ENCODE measurements at regions not wholly inside any gene's neighbourhood (a gene's known extent, or its start where the extent isn't known, plus 50 kb on each side); places are given as distances from the start of the nearest gene placed in this dataset.

DNA sequence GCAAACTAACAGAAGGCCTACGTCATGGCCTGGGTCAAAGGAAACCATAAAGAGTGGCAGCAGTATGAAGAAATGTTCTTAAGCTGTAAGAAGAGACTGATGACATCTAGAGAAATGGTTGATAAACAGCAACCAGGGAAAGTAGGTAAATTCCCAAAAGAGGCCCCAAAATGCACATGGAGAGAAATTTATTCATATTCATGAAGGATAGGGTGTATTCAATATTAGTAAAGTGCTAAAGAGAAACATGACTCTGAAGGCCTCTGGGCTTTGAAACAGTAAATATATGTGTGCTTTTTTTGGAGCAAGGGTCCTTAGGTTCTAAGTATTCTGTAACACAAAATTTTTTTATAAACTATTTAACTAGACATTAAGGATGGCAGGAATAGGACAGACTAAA lies 149.7 kb upstream of the GRIA1 start:
- Histone ChIP-seq H3K27me3 (no peaks in the 10 kb centered on the region), H3K27ac (no peak overlapping the region), H3K9me3 (no peaks in the 10 kb centered on the region), H3K4me1 (no peaks in the 10 kb centered on the region), H3K4me3 (no peak overlapping the region), H3K36me3 (no peaks in the 10 kb centered on the region)
- TF ChIP-seq POLR2A (IDR thresholded peaks at IDR 0.05) (no peak), CTCF (IDR thresholded peaks at IDR 0.05) (no peak)
- no peak for DNase-seq
- intact Hi-C loops (cut with DNase I), result no loop called here
- 41% methylated on average over 1 of the region's 1 CpG for WGBS (ENCODE audit: insufficient coverage, low coverage, low lambda C conversion rate, missing lambda C conversion rate)
- no peak for ATAC-seq

- no peak overlapping the region for H3K4me3 ChIP-seq
- ATAC-seq (no peak), DNase-seq (no peak)
- no peaks in the 10 kb centered on the region for H3K27me3 ChIP-seq
- no peaks in the 10 kb centered on the region for H3K9me3 ChIP-seq
- TF ChIP-seq CTCF (IDR thresholded peaks at IDR 0.05) (no peak), POLR2A (IDR thresholded peaks at IDR 0.05) (no peak)
- intact Hi-C loops (cut with DNase I), result no loop called here
- H3K4me1 ChIP-seq, result no peaks in the 10 kb centered on the region
- WGBS (ENCODE audit: insufficient coverage, low coverage, low lambda C conversion rate, missing lambda C conversion rate), result 50% methylated on average over 1 of the region's 1 CpG
- no peaks in the 10 kb centered on the region for H3K36me3 ChIP-seq
- no peak overlapping the region for H3K27ac ChIP-seq
These were observed 148.0 kb upstream of the GRIA1 start for GRCh38 chr5:153342487-153342886.

GRCh38 chr5:153347611-153348010 lies 142.9 kb upstream of the GRIA1 start:
- no peaks in the 10 kb centered on the region for H3K27me3 ChIP-seq
- intact Hi-C loops (cut with DNase I), result no loop called here
- ATAC-seq (peak in 1 of 4 donors; percentile 19), DNase-seq (no peak)
- no peaks in the 10 kb centered on the region for H3K36me3 ChIP-seq
- H3K4me3 ChIP-seq, result no peak overlapping the region
- no peaks in the 10 kb centered on the region for H3K4me1 ChIP-seq
- no peak overlapping the region for H3K27ac ChIP-seq
- TF ChIP-seq POLR2A (IDR thresholded peaks at IDR 0.05), result no peak
- TF ChIP-seq CTCF (IDR thresholded peaks at IDR 0.05), result no peak
- no peaks in the 10 kb centered on the region for H3K9me3 ChIP-seq
- 33% methylated on average over 1 of the region's 1 CpG for WGBS (ENCODE audit: insufficient coverage, low coverage, low lambda C conversion rate, missing lambda C conversion rate)

GRCh38 chr5:153350175-153350883 lies 140.1 kb upstream of the GRIA1 start:
- H3K9me3 ChIP-seq, result no peaks in the 10 kb centered on the region
- no peak overlapping the region for H3K4me3 ChIP-seq
- no peak overlapping the region for H3K27ac ChIP-seq
- TF ChIP-seq CTCF (IDR thresholded peaks at IDR 0.05) (no peak), POLR2A (IDR thresholded peaks at IDR 0.05) (no peak)
- H3K4me1 ChIP-seq, result no peaks in the 10 kb centered on the region
- WGBS (ENCODE audit: insufficient coverage, low coverage, low lambda C conversion rate, missing lambda C conversion rate), result 15% methylated on average over 4 of the region's 5 CpGs
- intact Hi-C loops (cut with DNase I), result no loop called here
- no peak for ATAC-seq
- no peak for DNase-seq
- no peaks in the 10 kb centered on the region for H3K36me3 ChIP-seq
- no peaks in the 10 kb centered on the region for H3K27me3 ChIP-seq

All from right lobe of liver (tissue), 6 donors.